Putamen (tissue), 1 donor: ENCODE measurements at regions not wholly inside any gene's neighbourhood (a gene's known extent, or its start where the extent isn't known, plus 50 kb on each side); places are given as distances from the start of the nearest gene placed in this dataset.

Experiments used
- DNase-seq: peaks from one replicate; pipeline ENCODE4 v3.0.0-alpha.2; 2016; ENCODE audit warnings: low spot score

DNA sequence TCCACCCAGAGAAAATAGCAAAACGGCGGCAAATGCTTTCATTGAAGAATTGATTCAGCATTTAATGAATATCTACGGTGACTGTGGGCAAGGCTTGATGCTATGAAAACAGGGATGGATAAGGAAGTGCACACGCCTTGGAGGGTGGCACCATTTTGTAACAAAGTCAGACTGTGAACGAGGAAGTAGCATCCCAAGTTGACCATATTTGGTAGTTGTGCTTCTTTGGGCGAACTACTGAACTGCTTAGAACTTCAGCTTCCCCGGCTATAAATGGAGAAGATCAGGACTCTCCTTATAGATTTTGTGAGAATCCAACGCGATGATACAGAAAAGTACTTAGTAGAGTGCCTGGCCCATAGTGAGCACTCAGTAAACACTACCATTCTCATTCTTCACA is 303.2 kb downstream of the MAF start:
- DNase-seq: no peak

DNA sequence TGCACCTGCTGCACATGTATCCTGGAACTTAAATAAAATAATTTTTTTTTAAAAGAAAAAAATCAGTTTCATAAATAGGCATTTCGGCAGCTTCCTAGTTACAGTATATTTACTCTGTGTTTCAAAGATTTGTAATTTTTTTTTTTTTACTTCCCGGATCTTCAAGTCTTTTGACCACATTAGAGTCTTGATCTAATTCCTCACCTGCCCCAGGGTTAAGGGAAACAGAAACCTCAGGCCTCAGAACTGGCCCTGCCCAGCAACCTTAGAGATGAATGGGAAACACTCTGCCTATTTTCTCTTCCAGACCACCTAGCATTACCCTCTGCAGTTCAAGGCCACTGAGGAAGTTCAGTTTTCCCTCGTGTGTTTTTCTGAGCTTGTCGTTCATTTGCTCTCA is 304.0 kb downstream of the MAF start:
- no peak for DNase-seq

DNA sequence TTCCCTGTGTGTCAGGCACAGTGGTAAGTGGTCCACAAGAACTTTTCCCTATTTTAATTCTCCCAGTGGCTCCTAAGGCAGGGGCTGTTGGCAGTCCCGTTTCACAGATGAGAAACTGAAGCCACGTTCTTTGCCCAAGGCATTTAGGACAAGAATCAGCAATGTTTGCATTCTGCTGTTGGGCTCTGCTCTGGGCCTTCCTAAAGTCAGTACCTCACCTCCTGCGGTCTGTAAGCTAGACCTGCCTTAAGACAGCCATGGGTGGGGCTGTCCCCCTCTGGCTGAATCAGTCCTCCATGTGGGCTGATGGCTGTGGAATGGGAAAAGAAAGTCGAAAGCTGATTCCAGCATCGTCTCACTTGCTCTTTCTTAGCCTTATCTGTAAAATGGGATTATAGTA is 304.8 kb downstream of the MAF start:
- DNase-seq: no peak

DNA sequence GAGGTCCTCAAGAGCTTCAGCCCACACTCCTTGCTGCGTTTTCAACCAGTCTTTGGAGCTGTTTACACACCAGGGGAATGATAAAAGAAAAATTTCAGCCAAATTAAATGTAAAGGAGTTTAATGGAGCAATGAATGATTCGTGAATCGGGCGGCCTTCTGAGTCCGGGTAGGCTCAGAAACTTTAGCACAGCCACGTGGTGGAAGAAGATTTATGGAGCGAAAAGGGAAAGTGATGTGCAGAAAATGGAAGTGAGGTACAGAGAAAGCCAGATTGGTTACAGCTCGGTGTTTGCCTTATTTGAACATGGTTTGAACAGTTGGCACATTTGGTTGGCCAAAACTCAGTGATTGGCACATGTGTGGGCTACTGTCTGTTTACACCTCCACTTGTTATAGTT is 305.4 kb downstream of the MAF start:
- no peak for DNase-seq

DNA sequence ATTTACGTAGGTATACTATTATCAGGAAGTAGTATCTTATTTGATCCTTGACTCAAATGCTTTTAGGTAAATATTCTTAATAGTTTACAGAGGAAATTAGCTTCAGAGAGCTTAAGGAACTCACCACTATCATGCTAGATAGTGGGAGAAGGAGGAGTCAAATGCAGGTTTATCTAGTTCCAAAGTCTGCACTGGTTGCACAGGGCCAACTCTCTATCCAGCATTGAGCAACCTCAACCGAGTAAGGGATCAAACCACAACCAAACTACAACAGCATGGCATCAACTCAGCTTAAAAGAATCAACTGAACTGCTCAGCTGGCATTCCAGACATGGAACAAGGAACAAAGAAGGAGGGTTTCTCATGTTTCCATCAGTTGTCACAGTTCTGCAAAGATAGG is 306.0 kb downstream of the MAF start:
- DNase-seq: no peak

DNA sequence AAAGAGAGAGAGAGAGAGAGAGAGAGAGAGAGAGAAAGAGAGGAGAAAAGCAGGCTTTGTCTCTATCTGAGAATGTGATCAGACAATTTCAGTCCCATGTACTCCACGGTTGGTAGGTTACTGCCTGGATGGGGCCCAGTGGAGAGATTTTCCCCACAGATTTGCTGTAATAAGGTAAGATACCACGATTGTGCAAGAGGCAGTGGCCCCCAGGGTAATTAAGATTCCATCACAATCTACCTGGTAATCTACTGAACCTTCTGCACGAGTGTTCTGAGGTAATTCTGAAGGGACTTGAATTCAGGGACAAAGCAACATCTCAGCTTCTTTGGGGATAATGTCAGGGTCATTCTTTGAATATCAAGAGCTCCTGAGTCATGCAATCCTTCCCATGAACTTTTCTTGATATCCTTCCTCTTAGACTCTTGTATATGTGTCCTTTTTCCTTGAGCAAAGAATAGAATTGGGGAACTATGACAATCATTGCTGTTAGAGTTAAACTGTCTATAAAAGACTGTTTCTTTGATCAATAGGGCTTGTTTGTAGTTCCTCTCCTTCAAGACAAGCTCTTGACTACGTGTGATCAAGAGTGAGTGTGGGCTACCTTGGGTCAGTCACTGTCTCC is 306.6 kb downstream of the MAF start:
- no peak for DNase-seq

DNA sequence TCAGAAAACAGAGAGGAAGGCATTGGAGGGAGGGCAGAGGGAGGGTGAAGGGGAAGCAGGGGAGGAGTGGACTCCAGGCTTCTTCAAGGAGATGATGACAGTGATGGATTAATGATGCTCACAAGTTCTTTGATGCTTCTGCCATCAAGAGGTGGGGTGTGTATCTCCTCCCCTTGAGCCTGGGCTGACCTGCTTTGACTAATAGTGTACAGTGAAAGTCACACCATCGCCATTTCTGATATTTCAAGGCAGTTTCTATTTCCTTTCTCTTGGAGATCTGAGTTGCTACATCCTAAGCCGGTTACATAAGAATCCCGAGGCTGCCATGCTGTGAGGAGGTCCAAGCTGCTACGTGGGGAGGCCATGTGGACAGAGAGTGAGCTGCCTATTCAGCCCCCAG is 312.5 kb downstream of the MAF start:
- DNase-seq: no peak

DNA sequence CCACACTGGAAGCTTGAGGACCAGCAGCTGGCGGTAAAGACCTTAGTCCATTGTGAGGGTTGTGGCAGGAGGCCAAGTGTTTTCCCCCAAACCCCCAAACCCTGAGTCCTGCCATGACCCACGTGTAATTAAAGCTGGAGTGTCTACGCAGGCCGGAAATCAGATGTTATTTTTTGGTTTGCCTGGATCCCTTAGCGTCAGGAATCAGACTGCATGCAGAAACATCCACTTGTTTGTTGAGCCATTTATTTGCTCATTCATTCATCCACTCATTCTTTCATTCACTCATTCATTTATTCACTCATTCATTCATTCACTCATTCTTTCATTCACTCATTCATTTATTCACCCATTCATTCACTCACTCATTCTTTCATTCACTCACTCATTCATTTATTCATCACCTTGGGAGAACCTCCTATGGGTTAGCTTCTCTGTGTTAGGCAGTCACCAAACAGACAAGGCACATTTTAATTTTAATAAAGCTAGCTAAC is 313.1 kb downstream of the MAF start:
- DNase-seq: peak; percentile 3

DNA sequence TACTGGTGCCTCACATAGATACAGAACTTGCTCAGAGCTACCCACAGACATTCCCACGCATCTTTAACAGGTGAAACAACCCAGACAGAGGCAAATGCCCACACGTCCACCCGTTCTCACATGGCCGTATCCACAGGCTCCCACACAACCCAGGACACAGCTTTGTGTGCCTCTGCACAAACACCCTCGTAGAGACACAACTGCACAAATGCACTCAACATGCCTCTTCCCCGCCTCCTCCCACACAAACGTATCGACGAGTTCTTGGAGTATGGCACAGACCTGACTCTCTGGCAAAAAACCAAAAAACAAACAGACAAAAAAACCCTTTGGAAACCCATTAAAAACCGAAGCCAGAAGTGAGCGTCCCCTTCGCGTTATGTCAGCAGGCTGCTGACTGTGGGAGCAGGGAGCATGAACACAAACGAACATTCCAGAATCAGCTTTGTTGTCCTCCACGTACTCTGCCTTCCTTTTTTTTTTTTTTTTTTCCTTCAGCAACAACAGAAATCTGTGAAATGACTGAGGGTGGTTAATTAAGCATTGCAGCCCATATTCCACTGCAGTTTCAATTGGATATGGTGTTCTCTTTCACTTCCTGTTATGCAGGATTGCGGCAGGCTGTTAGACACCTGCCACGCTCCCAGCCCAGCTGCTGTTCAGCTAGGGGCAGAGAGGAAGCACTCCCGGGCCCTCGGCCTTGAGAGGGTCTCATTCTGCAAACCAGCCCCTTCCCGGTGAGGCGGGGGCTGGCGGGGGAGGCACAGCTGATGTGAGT is 313.7 kb downstream of the MAF start:
- peak; percentile 15 for DNase-seq

DNA sequence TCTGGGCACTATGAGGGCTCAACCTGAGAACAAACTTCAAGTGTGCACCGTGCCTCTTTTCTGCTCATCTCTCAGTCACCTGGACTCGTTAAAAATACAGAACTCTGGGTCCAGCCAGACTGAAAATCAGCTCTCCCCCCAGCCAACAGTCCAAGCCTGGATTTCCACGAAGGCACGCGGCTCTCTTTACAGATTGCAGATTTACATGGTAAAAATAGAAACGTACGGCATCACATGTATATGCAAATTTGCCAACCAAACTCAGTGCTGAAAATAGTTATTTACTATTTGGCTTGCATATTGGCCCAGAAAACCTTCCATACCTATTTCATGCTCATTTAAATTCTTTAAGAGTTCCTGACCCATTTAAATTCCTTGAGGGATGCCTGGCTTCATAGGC is 315.8 kb downstream of the MAF start:
- no peak for DNase-seq

DNA sequence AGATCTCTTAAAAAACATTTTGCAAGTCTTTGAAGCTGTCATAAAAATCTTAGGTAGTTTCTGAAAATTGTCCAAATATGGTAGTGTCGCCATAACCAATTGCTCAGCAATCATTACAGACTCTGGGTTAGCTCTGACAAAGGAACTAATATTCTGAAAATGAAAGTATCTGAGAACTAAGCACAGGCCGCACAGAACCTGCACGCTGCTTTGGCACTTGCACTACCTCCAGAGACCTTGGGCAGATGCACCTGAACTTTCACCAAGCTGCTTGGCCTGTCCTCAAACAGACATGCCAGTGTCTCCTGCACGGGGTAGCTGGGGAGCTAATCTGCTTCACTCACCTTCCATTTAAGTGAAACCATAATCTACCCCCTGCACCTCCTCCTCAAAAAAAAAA is 317.0 kb downstream of the MAF start:
- DNase-seq: no peak

DNA sequence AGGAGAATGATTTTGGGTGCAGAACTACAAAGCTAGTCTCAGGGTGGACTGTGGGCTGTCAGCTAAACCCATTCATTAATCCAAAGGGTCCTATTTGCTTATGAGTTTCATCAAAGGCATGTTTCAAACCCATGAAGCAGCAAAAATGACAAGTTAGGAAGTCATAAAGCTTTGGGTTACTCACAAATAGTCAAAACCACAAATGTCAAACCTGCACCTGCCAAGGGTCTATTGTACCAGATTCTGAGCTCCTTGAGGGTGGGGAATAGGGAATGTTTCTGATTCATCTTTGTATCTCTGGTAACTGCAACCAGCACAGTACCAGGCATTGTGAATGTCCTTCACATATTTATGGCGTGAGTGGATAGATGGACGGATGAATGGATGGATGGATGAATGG is 317.7 kb downstream of the MAF start:
- DNase-seq: no peak

DNA sequence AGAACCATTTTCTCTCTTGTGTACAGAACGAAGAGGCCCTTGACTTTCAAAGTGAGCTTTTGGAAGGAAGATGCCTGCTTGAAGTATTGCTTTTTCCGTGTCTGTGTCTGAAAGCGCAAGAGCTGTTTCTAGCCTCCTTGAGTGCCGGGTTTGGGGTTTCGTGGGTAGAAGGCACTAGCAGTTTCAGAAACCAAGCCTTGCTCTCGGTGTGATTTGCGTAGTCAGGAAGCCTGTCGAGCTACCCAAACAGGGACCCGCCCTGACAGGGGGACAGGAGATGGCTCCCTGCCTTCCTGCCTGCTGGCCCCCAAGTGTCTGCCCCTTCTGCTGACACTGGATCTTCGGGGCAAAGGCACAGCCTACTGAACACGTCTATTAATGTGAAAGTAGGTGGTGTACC is 322.0 kb downstream of the MAF start:
- no peak for DNase-seq

DNA sequence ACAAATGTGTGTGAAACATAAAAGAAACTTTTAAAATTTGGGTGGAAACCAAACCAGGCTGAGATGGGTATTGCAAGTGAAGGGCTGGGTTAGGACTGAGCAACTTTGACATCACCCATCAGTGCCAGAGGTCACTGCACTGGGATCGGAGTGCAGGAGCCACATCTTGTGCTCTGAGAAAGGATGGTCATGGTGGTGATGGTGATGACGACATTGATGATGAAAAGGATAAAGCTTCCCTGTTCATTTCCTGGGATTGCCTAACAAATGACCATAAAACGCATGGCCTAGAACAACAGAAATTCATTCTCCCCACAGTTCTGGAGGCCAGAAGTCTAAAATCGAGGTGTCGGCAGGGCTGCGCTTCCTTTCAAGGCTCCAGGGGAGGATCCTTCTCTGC is 324.0 kb downstream of the MAF start:
- DNase-seq: no peak

DNA sequence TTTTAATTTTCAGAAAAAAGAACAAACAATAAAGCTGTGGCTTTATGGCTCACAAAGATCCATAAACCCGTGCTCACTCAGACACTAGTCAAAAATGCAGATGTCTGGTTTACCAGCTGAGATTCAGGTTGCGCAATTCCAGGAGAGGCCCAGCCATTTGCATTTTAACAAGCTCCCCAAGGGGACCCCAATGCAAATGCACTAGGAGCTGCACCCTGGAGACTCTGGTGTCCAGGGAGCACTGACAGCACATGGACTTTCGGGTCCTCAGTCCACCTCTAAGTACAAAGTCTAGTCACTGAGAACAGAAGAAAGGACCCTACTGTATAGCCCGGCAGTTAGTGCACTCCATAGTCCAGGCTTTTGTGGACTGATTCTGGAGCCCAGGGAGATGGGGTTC is 326.3 kb downstream of the MAF start:
- no peak for DNase-seq

DNA sequence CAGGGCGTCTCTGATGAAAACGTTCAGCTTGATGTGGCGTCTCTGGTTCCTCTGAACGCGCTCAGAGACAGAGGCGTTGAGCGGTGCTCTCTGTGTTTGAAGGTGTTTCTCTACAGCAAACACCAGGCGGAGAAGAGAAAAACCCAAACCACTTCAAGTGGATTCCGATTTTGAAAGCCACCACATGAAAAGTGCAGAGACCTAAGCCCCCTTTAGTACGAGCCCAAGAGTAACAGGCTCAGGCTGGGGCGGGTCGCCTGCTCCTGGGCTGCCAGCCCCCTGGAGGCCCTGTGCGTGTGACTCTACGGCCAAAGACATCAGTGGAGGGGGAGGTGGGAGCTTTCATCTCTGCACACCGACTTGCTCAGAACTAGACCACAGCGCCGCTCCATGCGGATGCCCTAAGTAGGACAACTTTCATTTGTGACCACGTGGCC is 328.4 kb downstream of the MAF start:
- DNase-seq: no peak

DNA sequence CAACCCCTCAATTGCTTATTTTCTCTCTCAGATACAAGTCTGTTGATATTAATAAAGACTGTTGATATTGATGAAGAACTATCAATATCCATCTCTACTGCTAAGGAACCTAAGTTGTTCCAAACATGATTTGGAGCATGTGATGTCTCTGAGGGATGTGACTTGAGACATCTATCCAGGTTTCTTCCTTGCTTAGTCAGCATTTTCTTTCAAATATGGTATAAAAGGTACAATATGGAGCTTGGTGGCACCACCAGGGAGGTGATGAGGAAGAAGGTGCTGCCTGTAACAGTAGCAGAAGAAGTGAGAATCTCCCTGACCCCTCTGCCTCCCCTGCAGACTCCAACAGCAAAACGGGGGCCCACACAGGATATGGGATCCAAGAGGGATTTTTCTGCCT is 329.0 kb downstream of the MAF start:
- DNase-seq: no peak

DNA sequence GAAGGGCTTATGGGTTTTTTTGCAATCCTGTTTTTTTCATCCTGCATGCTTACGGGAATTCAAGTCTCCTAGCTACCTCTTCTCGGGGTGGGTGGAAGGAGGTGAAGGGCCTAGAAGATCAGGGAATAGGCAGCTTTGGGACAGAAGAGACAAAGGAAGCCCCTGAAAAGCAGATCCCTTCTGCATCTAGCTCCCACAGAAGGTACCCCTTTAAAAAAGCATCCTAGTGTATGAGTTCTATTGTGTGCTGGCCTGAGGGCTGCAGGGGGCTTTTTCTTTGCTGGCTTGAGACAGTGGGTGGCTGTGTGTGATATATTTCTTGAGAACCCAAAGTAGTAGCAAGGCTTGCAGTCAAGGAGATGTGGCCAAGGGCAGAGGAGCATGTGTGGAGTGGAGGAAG is 330.5 kb downstream of the MAF start:
- no peak for DNase-seq

DNA sequence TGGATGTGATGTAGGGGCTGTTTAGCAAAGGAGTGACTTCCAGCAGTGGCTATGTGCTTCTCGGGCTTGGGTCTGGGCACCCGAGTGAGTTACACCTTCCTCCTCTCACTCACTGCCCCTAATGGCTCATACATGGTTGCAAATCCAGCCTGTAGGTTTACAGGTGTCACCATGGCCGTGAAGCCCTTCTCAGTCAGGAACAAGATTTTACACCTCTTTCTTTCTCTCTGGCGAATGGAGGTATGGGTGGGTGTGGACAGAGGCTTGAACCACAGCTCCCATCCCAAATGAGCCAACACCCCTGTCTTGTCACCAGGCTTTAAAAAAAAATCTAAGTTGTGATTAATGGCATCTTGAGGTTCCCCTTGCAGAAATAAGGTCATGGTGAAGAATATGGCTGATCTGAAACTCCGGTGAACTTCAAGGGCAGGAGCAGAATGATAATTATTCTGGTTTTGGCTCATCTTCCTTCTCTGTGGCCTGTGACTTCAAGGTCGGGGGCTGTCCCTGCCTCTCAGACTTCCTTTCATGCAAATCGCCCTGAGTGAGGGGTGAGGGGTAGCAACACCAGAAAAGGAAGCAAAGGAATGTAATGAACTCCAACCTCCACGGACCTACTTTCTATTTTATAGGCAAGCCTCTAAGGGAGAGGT is 331.2 kb downstream of the MAF start:
- no peak for DNase-seq

DNA sequence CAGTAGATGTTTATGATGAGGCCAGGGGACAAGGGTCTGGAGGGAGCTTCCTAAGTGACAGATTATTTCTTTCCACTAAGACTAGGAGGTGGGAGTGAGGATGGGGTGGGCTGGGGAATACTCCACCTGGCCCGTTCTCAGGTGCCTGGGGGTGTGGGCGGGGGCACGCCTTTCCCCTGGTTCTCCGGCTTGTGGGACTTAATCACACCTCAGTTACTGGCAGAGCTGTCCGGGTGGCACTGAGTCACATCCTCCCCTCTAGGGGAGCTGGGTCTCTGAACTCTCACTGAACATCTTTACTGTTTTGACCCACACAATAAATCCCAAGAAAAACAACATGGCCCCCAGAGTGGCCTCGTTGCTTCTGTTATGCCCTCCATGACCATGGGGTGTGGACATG is 332.8 kb downstream of the MAF start:
- no peak for DNase-seq

DNA sequence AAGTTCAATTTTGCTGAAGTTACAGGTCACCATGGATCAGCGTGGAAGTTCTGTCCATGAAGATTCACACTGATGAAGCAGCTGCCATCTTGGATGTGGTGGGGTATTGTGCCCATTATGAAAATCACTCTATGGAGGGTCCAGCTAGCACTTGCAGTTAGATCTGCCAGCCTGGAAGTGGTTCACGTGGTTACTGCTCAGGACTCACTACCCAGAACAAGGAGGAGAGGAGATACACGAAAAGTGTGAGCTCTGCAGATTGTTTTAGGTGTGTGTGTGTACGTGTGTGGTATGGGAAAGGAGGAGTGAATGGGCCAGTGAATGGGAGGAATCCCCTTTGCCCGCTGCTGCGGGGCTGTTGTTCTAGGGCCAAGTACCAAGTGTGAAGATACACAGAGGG is 333.4 kb downstream of the MAF start:
- no peak for DNase-seq

DNA sequence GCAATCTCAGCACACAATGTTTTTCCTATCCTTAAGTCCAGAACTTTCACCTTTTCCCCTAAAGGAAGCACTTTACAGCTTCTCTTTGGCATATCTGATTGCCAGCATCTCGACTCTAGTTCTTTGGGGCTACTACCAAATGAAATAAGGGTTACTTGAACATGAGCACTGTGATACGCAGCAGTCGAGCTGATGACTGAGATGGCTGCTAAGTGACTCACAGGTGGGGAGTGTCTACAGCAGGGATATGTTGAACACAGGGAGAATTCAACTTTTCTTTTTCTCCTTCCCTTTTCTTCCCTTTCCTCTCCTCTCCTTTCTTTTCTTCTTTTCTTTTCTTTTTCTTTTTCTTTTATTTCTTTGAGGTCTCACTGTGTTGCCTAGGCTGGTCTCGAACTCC is 334.8 kb downstream of the MAF start:
- DNase-seq: no peak

DNA sequence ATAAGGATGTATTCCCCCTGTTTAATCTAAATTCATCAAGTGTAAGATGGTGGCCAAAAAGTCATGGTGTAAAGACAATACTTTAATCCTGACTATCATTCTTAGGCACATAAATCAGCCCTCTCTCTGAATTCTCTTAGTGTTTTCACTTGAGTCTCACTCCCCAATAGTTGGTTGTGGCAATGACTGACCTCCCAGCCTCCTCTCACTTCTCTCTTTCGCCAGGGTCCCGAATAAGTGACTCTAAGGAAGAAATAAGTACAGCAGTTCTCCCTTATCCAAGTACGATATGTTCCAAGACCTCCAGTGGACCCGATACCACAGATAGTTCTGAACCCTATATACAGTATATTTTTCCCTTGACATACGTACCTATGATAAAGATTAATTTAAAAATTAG is 335.3 kb downstream of the MAF start:
- no peak for DNase-seq
